GM19035 (cell line): ENCODE measurements at regions not wholly inside any gene's neighbourhood (a gene's known extent, or its start where the extent isn't known, plus 50 kb on each side); places are given as distances from the start of the nearest gene placed in this dataset.

Experiments used
- ATAC-seq: cut with Tn5 transposase; IDR thresholded peaks from one replicate; pipeline ENCODE4 v1.9.1; 2021; ENCODE audit not compliant: unreplicated experiment

- ATAC-seq: no peak
Measured at GRCh38 chr2:177031438-177032180, 181.0 kb upstream of the HNRNPA3 start.

- ATAC-seq: no peak
Measured at GRCh38 chr2:177036747-177037146, 175.8 kb upstream of the HNRNPA3 start.

GRCh38 chr2:177037569-177037968, 175.0 kb upstream of the HNRNPA3 start:
- ATAC-seq: no peak

GRCh38 chr2:177038787-177039484, 173.7 kb upstream of the HNRNPA3 start:
- no peak for ATAC-seq

GRCh38 chr2:177042311-177042710, 170.3 kb upstream of the HNRNPA3 start:
- ATAC-seq: no peak

GRCh38 chr2:177044671-177045070, 167.9 kb upstream of the HNRNPA3 start:
- no peak for ATAC-seq

- no peak for ATAC-seq
Measured at GRCh38 chr2:177048981-177049380, 163.6 kb upstream of the HNRNPA3 start.

GRCh38 chr2:177051278-177051677, 161.3 kb upstream of the HNRNPA3 start:
- no peak for ATAC-seq

GRCh38 chr2:177052471-177052870, 160.1 kb upstream of the HNRNPA3 start:
- no peak for ATAC-seq

- no peak for ATAC-seq
Measured at GRCh38 chr2:177053038-177053437, 159.6 kb upstream of the HNRNPA3 start.

GRCh38 chr2:177053716-177054115, 158.9 kb upstream of the HNRNPA3 start:
- no peak for ATAC-seq

GRCh38 chr2:177056481-177056929, 156.1 kb upstream of the HNRNPA3 start:
- no peak for ATAC-seq

- ATAC-seq: peak; percentile 86
Measured at GRCh38 chr2:177058747-177059146, 153.8 kb upstream of the HNRNPA3 start.

GRCh38 chr2:177059293-177059692, 153.3 kb upstream of the HNRNPA3 start:
- ATAC-seq: no peak

GRCh38 chr2:177063331-177063730, 149.3 kb upstream of the HNRNPA3 start:
- ATAC-seq: no peak

- no peak for ATAC-seq
Measured at GRCh38 chr2:177064422-177064821, 148.2 kb upstream of the HNRNPA3 start.

- no peak for ATAC-seq
Measured at GRCh38 chr2:177068967-177069366, 143.6 kb upstream of the HNRNPA3 start.

- no peak for ATAC-seq
Measured at GRCh38 chr2:177072090-177072489, 140.5 kb upstream of the HNRNPA3 start.

GRCh38 chr2:177073611-177074010, 139.0 kb upstream of the HNRNPA3 start:
- ATAC-seq: no peak

- ATAC-seq: no peak
Measured at GRCh38 chr2:177074099-177074710, 138.4 kb upstream of the HNRNPA3 start.

GRCh38 chr2:177075254-177075653, 137.3 kb upstream of the HNRNPA3 start:
- no peak for ATAC-seq

GRCh38 chr2:177076636-177077179, 135.9 kb upstream of the HNRNPA3 start:
- no peak for ATAC-seq
